Ovary (tissue), 3 donors: ENCODE measurements at regions not wholly inside any gene's neighbourhood (a gene's known extent, or its start where the extent isn't known, plus 50 kb on each side); places are given as distances from the start of the nearest gene placed in this dataset.

ENCODE experiments used
- CTCF ChIP-seq, 3 donors: fragments of 450-650 bp in 2 of 3; fragments of 200-600 bp in 1 of 3; IDR thresholded peaks; one replicate each; pipeline versions ENCODE4 v1.5.1 to v1.8.0; 2016 to 2022; ENCODE audit warnings: antibody characterized with exemption in 3 of 3, mild to moderate bottlenecking in 1 of 3
- POLR2A ChIP-seq: fragments of 450-650 bp; IDR thresholded peaks from one replicate; pipeline ENCODE4 v1.6.1; 2017; ENCODE audit warnings: antibody characterized with exemption, mild to moderate bottlenecking, moderate library complexity
- donor health status: DM: no; HTN: no; CAD: no.

- TF ChIP-seq POLR2A (no peak), CTCF (IDR thresholded peaks at IDR 0.05) (no peak)
Measured at GRCh38 chr7:46134795-46135194, 213.7 kb upstream of the IGFBP3 start.
